ENCODE measurements at regions not wholly inside any gene's neighbourhood (a gene's known extent, or its start where the extent isn't known, plus 50 kb on each side); places are given as distances from the start of the nearest gene placed in this dataset.
"Not testable (repeated sequence)": the region's sequence is repeated elsewhere in the genome, so short reads cannot be mapped to it uniquely, and the experiment has no call there.

GRCh38 chr9:65410926-65411325 is 125.9 kb upstream of the FOXD4L5 start:
- H3K4me3 Mint-ChIP-seq: no peak overlapping the region
- no peak overlapping the region for H3K27ac Mint-ChIP-seq
- no peak for TF ChIP-seq CTCF (conservative IDR thresholded peaks at IDR 0.05)
- H3K36me3 Mint-ChIP-seq: peaks cover 9% of the 10 kb centered on the region
- no peaks in the 10 kb centered on the region for H3K4me1 Mint-ChIP-seq (ENCODE audit: unreplicated experiment)
- DNase-seq (ENCODE audit: extremely low spot score, unreplicated experiment): no peak
- peaks cover 18% of the 10 kb centered on the region for H3K9me3 Mint-ChIP-seq
- no peaks in the 10 kb centered on the region for H3K27me3 Mint-ChIP-seq

- DNase-seq (ENCODE audit: extremely low spot score, unreplicated experiment): no peak
- Mint-ChIP-seq H3K9me3 (peaks cover 13% of the 10 kb centered on the region), H3K27ac (no peak overlapping the region), H3K4me3 (no peak overlapping the region), H3K36me3 (peaks cover 9% of the 10 kb centered on the region), H3K27me3 (no peaks in the 10 kb centered on the region), H3K4me1 (ENCODE audit: unreplicated experiment) (no peaks in the 10 kb centered on the region)
- TF ChIP-seq CTCF (conservative IDR thresholded peaks at IDR 0.05): no peak
These were observed 124.5 kb upstream of the FOXD4L5 start for GRCh38 chr9:65409471-65409980.

- H3K4me3 Mint-ChIP-seq; H3K27ac Mint-ChIP-seq; DNase-seq (ENCODE audit: extremely low spot score, unreplicated experiment); H3K36me3 Mint-ChIP-seq; H3K4me1 Mint-ChIP-seq (ENCODE audit: unreplicated experiment); H3K27me3 Mint-ChIP-seq: not testable (repeated sequence)
- H3K9me3 Mint-ChIP-seq: peaks cover 11% of the 10 kb centered on the region
These were observed 123.8 kb upstream of the FOXD4L5 start for GRCh38 chr9:65408806-65409205.

GRCh38 chr9:65406625-65407024 is 121.6 kb upstream of the FOXD4L5 start:
- not testable (repeated sequence) for H3K4me1 Mint-ChIP-seq (ENCODE audit: unreplicated experiment); H3K36me3 Mint-ChIP-seq; H3K27me3 Mint-ChIP-seq; H3K4me3 Mint-ChIP-seq; H3K27ac Mint-ChIP-seq; DNase-seq (ENCODE audit: extremely low spot score, unreplicated experiment)
- peaks cover 11% of the 10 kb centered on the region for H3K9me3 Mint-ChIP-seq

GRCh38 chr9:65405766-65406165 is 120.8 kb upstream of the FOXD4L5 start:
- peaks cover 11% of the 10 kb centered on the region for H3K9me3 Mint-ChIP-seq
- not testable (repeated sequence) for H3K27me3 Mint-ChIP-seq; H3K27ac Mint-ChIP-seq; H3K36me3 Mint-ChIP-seq; H3K4me1 Mint-ChIP-seq (ENCODE audit: unreplicated experiment); DNase-seq (ENCODE audit: extremely low spot score, unreplicated experiment); H3K4me3 Mint-ChIP-seq

GRCh38 chr9:65405253-65405652 is 120.2 kb upstream of the FOXD4L5 start:
- peaks cover 11% of the 10 kb centered on the region for H3K9me3 Mint-ChIP-seq
- no peaks in the 10 kb centered on the region for H3K4me1 Mint-ChIP-seq (ENCODE audit: unreplicated experiment)
- no peak for TF ChIP-seq CTCF (conservative IDR thresholded peaks at IDR 0.05)
- no peak for DNase-seq (ENCODE audit: extremely low spot score, unreplicated experiment)
- no peaks in the 10 kb centered on the region for H3K27me3 Mint-ChIP-seq
- no peak overlapping the region for H3K27ac Mint-ChIP-seq
- peaks cover 9% of the 10 kb centered on the region for H3K36me3 Mint-ChIP-seq
- H3K4me3 Mint-ChIP-seq: no peak overlapping the region

GRCh38 chr9:65404232-65405006 is 119.4 kb upstream of the FOXD4L5 start:
- H3K27me3 Mint-ChIP-seq: no peaks in the 10 kb centered on the region
- no peak for DNase-seq (ENCODE audit: extremely low spot score, unreplicated experiment)

More at GRCh38 chr9:65404232-65405006, 119.4 kb upstream of the FOXD4L5 start:
- no peak for TF ChIP-seq CTCF (conservative IDR thresholded peaks at IDR 0.05)
- Mint-ChIP-seq H3K36me3 (peaks cover 9% of the 10 kb centered on the region), H3K9me3 (peaks cover 11% of the 10 kb centered on the region), H3K27ac (no peak overlapping the region), H3K4me3 (no peak overlapping the region), H3K4me1 (ENCODE audit: unreplicated experiment) (no peaks in the 10 kb centered on the region)
